AG08395 (cell line): ENCODE measurements at regions not wholly inside any gene's neighbourhood (a gene's known extent, or its start where the extent isn't known, plus 50 kb on each side); places are given as distances from the start of the nearest gene placed in this dataset.
"Not testable (repeated sequence)": the region's sequence is repeated elsewhere in the genome, so short reads cannot be mapped to it uniquely, and the experiment has no call there.

Experiments
- DNase-seq: peaks from one replicate; pipeline ENCODE4 v3.0.0; 2012; ENCODE audit warnings: mixed read lengths, low spot score

DNA sequence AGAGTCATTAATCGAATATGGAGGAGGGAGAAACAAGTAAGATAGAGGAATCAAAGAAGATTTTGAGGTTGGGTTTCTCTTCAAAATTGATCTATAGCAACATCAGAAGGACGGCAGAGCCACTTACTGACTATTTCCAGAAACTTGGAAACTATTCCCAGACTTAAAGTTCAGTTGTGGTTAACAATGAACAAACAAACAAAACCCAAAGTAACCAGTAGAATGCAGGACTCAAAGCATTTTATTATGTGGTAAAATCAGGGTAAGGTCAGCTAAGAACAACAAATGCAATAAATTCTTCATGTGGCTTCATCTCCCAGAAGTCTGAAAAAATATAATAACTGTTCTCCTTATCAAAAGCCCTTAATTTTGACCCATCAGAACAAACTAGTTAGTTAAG is 54.9 kb upstream of the OSMR start:
- no peak for DNase-seq

DNA sequence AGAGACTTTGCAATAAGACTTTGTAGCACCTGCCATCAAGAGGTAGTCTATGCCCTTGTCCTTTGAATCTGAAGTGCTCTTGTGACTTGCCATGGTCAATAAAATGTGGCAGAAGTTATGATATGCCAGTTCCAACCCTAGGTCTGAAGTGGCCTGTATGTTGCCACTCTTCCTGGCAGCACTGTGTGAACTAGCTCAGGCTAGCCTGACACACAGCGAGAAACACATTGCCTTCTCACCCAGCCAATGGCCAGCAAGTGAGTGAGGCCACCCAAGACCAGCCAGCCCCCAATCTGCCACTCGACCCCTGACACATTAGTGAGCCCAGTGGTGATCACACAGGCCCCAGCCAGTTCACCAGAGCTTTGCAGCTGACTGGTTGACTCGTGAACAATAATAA is 52.7 kb upstream of the OSMR start:
- DNase-seq, result no peak

DNA sequence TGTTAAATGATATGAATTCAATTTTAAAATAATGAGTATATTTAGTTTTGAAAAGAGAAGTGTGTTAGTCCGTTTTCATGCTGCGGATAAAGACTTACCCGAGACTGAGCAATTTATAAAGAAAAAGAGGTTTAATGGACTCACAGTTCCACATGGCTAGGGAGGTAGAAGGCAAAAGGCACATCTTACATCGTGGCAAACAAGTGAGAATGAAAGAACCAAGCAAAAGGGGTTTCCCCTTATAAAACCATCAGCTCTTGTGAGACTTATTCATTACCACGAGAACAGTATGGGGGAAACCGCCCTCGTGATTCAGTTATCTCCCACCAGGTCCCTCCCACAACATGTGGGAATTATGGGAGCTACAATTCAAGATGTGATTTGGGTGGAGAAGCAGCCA is 51.8 kb upstream of the OSMR start:
- DNase-seq, result not testable (repeated sequence)

DNA sequence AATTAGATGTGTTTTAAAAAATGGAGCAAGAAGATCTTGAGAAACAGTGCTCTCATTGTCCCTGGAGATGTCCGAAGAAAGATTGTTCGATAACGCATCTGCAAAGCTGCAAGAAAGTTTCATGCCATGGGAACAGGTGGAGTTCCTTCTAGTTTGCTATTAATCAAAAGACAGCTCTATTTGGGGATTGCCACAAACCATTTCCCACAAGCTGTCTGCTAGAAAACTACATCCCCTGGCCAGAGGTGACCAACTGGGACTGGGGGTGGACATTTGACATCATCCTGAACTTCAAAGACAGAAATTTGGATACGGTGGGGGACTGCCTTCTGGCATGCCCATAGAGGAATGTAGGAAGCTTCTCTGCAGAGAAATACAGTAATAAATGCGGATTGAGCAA is 50.8 kb upstream of the OSMR start:
- no peak for DNase-seq

DNA sequence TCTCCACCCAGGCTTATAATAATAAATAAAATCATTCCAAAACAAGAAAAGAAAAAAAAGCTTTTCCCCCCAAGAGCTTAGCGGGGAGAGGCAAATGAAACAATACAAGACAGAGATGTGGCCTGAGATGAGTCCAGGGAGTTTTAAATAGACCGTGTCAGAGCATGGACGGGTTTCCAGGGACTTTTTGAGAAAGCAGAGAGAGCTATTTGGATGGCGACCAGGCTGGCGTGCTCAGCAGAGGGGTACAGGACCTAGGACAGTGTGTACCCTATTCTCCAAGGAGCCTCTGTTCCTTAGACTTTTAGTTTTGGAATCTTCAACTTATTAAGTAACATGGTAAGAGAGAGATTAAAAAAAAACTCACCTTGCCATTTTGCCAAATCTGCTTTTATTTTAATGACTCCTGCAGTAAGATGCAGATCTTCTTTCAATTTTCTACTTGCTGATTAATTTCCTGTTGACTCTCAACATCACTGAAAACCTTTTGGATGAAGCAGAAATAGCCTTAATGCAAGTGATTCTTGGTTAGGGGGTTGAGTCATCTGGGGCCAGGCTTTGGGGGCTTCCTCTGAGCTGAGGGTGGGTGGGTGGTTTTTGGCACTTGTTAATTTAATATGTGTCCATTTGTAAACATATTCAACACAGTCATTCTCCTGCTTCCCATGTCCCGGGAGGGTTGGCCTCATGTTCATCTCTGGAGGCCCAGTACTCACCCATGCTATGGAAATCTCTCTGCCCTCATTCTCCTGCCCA is 49.6 kb upstream of the OSMR start:
- DNase-seq, result no peak
